Upper lobe of left lung (tissue), 6 donors: ENCODE measurements at regions not wholly inside any gene's neighbourhood (a gene's known extent, or its start where the extent isn't known, plus 50 kb on each side); places are given as distances from the start of the nearest gene placed in this dataset.

Experiments
- ATAC-seq, 2 donors: fragments of 200-7000 bp; cut with Tn5 transposase; one replicate each; pipeline ENCODE4 v1.9.1; 2022; ENCODE audit warnings: mild to moderate bottlenecking in 2 of 2, moderate library complexity in 2 of 2; ENCODE audit not compliant: low FRiP score in 2 of 2
- DNase-seq, 2 donors: peaks; one replicate each; pipeline ENCODE4 v3.0.0-alpha.2; 2019 to 2020
- H3K27ac ChIP-seq, 4 donors: fragments of 200-600 bp; sonication (generic); one replicate each; pipeline ENCODE4 v1.5.1; 2016 to 2019
- H3K27me3 ChIP-seq, 4 donors: fragments of 200-600 bp; sonication (generic); one replicate each; pipeline ENCODE4 v1.5.1; 2017 to 2019
- H3K36me3 ChIP-seq, 4 donors: fragments of 200-600 bp; sonication (generic); one replicate each; pipeline ENCODE4 v1.5.1; 2016 to 2019
- H3K4me1 ChIP-seq, 4 donors: fragments of 200-600 bp; sonication (generic); one replicate each; pipeline ENCODE4 v1.5.1; 2018 to 2019
- H3K4me3 ChIP-seq, 4 donors: fragments of 200-600 bp; sonication (generic); one replicate each; pipeline ENCODE4 v1.5.1; 2017 to 2019; ENCODE audit warnings: mild to moderate bottlenecking in 2 of 4, moderate library complexity in 1 of 4
- H3K9me3 ChIP-seq, 4 donors: fragments of 200-600 bp; sonication (generic); one replicate each; pipeline ENCODE4 v1.5.1; 2018 to 2019
- EP300 ChIP-seq, 4 donors: sonication (generic); formaldehyde crosslinking; IDR thresholded peaks; one replicate each; pipeline ENCODE4 v1.5.1; 2017; ENCODE audit warnings: antibody characterized with exemption in 4 of 4, control low read depth in 2 of 4
- POLR2A ChIP-seq, 4 donors: fragments of 450-650 bp; IDR thresholded peaks; one replicate each; pipeline ENCODE4 v1.5.1; 2016 to 2017; ENCODE audit warnings: antibody characterized with exemption in 4 of 4, mild to moderate bottlenecking in 2 of 4
- POLR2AphosphoS5 ChIP-seq, 2 donors: sonication (generic); formaldehyde crosslinking; IDR thresholded peaks; one replicate each; pipeline ENCODE4 v1.5.1; 2017; ENCODE audit warnings: antibody characterized with exemption in 2 of 2
- WGBS, 2 donors: methylation state at CpG; one replicate each; pipeline ENCODE4 v1.1.5; 2017 to 2018; 5-methylcytosine and 5-hydroxymethylcytosine counted together
- TF ChIP-seq, protein P1 (sequence below), 6 experiments: fragments of 450-650 bp in 4 of 6; fragments of 200-600 bp in 2 of 6; sonication (generic) in 2 of 6; IDR thresholded peaks; one replicate each; pipeline ENCODE4 v1.5.1; 2016 to 2019; ENCODE audit warnings: antibody characterized with exemption in 6 of 6
- donor health status: DM: no; HTN: no; CAD: no; lungs with moderate emphysema.
- donor health status: DM: no; HTN: yes; CAD: no; lungs with severe emphysema.

DNA sequence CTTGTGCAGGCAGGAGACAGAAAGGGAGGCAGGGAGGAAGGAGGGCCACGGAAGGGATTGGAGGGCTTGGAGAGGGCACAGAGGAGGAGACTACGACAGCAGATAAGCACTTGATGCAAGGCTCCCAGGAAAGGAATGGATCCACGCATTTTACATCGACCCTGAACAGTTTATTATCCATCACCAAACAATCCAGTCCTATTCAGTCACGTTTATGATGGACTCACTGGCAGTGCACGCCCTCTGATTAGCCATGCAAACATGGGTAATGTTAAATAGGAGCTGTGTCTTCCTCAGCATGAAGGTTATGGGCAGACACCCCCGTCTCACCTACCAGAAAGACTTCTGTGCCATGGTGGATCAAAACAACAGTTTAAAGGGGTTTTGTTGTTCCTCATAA is 80.2 kb upstream of the SNRK start:
- 76 to 84% methylated on average over 7 of the region's 7 CpGs for WGBS, 2 donors
- DNase-seq: no peak

DNA sequence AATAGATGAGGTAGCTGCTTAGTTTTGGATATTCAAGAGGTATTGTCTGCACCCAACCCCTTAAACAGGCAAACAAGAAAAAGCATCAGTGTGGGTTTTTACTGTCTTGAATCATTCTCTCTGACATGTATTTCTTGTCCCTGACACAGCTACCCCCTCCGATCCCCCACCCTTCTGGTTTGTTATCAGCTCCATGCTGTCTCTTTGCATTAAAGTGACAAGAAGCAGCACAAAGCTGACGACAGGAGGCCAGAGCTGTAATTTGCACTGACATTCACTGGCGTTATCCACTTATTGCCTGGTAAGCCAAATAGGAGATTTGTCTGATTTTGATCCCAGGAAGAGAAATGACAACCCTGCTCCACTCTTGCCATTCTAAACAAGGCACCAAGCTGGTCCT is 83.3 kb upstream of the SNRK start:
- TF ChIP-seq EP300 (IDR thresholded peaks at IDR 0.05) (no peak), POLR2A (IDR thresholded peaks at IDR 0.05) (no peak), POLR2AphosphoS5 (IDR thresholded peaks at IDR 0.05) (no peak)
- TF ChIP-seq, protein P1, sequence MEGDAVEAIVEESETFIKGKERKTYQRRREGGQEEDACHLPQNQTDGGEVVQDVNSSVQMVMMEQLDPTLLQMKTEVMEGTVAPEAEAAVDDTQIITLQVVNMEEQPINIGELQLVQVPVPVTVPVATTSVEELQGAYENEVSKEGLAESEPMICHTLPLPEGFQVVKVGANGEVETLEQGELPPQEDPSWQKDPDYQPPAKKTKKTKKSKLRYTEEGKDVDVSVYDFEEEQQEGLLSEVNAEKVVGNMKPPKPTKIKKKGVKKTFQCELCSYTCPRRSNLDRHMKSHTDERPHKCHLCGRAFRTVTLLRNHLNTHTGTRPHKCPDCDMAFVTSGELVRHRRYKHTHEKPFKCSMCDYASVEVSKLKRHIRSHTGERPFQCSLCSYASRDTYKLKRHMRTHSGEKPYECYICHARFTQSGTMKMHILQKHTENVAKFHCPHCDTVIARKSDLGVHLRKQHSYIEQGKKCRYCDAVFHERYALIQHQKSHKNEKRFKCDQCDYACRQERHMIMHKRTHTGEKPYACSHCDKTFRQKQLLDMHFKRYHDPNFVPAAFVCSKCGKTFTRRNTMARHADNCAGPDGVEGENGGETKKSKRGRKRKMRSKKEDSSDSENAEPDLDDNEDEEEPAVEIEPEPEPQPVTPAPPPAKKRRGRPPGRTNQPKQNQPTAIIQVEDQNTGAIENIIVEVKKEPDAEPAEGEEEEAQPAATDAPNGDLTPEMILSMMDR (IDR thresholded peaks at IDR 0.05): no peak
- 81 to 89% methylated on average over 3 of the region's 3 CpGs for WGBS, 2 donors
- Histone ChIP-seq H3K4me1 (no peaks in the 10 kb centered on the region), H3K4me3 (no peak overlapping the region), H3K36me3 (no peaks in the 10 kb centered on the region), H3K9me3 (no peaks in the 10 kb centered on the region), H3K27ac (no peak overlapping the region), H3K27me3 (no peaks in the 10 kb centered on the region)
- DNase-seq: no peak
- no peak for ATAC-seq

More for the DNA sequence above, 80.2 kb upstream of the SNRK start:
- Histone ChIP-seq H3K9me3 (no peaks in the 10 kb centered on the region), H3K27me3 (no peaks in the 10 kb centered on the region), H3K4me1 (no peaks in the 10 kb centered on the region), H3K4me3 (no peak overlapping the region), H3K36me3 (no peaks in the 10 kb centered on the region), H3K27ac (no peak overlapping the region)
- TF ChIP-seq, protein P1 (IDR thresholded peaks at IDR 0.05): no peak
- TF ChIP-seq EP300 (IDR thresholded peaks at IDR 0.05) (no peak), POLR2A (IDR thresholded peaks at IDR 0.05) (no peak), POLR2AphosphoS5 (IDR thresholded peaks at IDR 0.05) (no peak)
- no peak for ATAC-seq

DNA sequence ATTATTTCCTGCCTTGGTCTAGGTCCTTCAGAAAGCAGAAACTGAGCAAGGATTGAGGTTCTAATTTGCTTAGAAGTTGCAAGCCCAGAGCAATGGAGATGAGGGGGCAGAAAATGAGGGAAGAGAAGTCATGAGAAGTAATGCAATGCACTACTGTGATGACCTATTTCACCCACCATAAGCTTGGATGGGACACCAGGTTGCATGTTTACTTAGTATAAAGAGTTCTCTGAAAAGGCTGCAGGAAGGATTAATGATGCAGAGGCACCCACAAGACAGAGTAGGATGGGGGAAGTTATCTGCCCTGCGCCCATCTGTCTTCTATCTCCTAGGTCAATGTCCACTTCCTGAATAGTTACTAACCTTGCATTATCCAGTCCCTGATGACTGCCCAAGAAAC is 84.8 kb upstream of the SNRK start:
- H3K4me3 ChIP-seq: no peak overlapping the region
- ATAC-seq: no peak
- 96 to 100% methylated on average over 1 of the region's 1 CpG for WGBS, 2 donors
- TF ChIP-seq POLR2AphosphoS5 (IDR thresholded peaks at IDR 0.05): no peak
- TF ChIP-seq, protein P1 (IDR thresholded peaks at IDR 0.05): no peak
- no peaks in the 10 kb centered on the region for H3K9me3 ChIP-seq
- no peak overlapping the region for H3K27ac ChIP-seq
- no peaks in the 10 kb centered on the region for H3K27me3 ChIP-seq
- H3K36me3 ChIP-seq: no peaks in the 10 kb centered on the region
- DNase-seq: no peak
- no peaks in the 10 kb centered on the region for H3K4me1 ChIP-seq

DNA sequence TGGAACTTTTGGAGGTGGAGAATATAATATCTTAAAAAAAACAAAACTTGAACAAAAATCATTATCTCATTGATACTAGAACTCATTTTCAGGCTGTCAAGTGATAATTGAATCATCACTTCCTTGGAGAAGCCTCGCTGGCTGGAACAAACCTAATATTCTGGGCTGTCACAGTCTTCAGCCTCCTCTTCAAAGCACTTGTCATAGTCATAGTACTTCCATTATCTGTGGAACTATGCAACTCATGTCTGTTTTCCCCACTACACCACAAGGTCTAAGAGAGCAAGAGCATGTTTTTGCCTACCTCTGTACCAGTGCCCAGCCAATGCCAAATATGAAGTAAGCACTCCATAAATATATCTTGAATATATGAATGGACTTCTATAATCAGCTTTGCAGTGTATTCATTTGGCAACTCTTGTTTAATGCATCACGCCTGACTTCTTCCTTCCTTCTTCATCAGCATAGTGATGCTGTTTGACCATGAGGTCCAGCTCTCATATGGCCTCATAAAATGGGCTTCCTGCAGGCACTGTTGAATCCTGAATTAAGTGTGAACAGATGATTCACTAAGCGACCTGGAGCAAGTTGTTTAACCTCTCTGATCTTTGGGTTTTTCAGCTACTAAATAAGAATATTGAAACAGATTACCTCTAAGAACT is 86.6 kb upstream of the SNRK start:
- Histone ChIP-seq H3K27ac (no peak overlapping the region), H3K36me3 (no peaks in the 10 kb centered on the region), H3K4me1 (peaks cover 3 to 5% (median 5%) of the 10 kb centered on the region in 4 donors), H3K27me3 (no peaks in the 10 kb centered on the region), H3K9me3 (no peaks in the 10 kb centered on the region), H3K4me3 (no peak overlapping the region)
- DNase-seq (no peak), ATAC-seq (no peak)
- WGBS, 2 donors: 89 to 91% methylated on average over 3 of the region's 3 CpGs
- no peak for TF ChIP-seq EP300 (IDR thresholded peaks at IDR 0.05)
- no peak for TF ChIP-seq POLR2A (IDR thresholded peaks at IDR 0.05)
- TF ChIP-seq POLR2AphosphoS5 (IDR thresholded peaks at IDR 0.05): no peak
- TF ChIP-seq, protein P1 (IDR thresholded peaks at IDR 0.05): no peak
